CD4-positive, CD25-positive, alpha-beta regulatory T cell (primary cell): ENCODE measurements at regions not wholly inside any gene's neighbourhood (a gene's known extent, or its start where the extent isn't known, plus 50 kb on each side); places are given as distances from the start of the nearest gene placed in this dataset.
"Not testable (repeated sequence)": the region's sequence is repeated elsewhere in the genome, so short reads cannot be mapped to it uniquely, and the experiment has no call there.

ENCODE experiments used
- ATAC-seq, 2 donors: fragments of 150-1000 bp; cut with Tn5 transposase; one replicate each; pipeline ENCODE4 v1.10.0; 2021; ENCODE audit warnings: low read depth in 2 of 2, moderate number of reproducible peaks in 2 of 2, moderate library complexity in 1 of 2
- DNase-seq, 3 donors: peaks; one replicate each; pipeline versions ENCODE4 v3.0.0 to v3.0.0-alpha.2; 2012 to 2022; ENCODE audit warnings: mixed read lengths in 1 of 3
- H3K27ac ChIP-seq: one replicate; pipeline ENCODE4 v1.7.0; 2013; ENCODE audit warnings: mild to moderate bottlenecking, low read length; ENCODE audit not compliant: insufficient read depth, poor library complexity, severe bottlenecking
- H3K27me3 ChIP-seq: one replicate; pipeline ENCODE4 v1.7.0; 2013; ENCODE audit warnings: low read length; ENCODE audit not compliant: control insufficient read depth, insufficient read depth
- H3K36me3 ChIP-seq: one replicate; pipeline ENCODE4 v1.7.0; 2013; ENCODE audit warnings: mild to moderate bottlenecking, low read length, moderate library complexity; ENCODE audit not compliant: control insufficient read depth, insufficient read depth
- H3K4me1 ChIP-seq: 2 replicates; pipeline ENCODE4 v1.7.0; 2013; ENCODE audit warnings: mild to moderate bottlenecking, low read length; ENCODE audit not compliant: insufficient read depth, control insufficient read depth, poor library complexity, severe bottlenecking
- H3K4me3 ChIP-seq: one replicate; pipeline ENCODE4 v1.7.0; 2013; ENCODE audit warnings: low read depth, mild to moderate bottlenecking, low read length, moderate library complexity
- H3K9me3 ChIP-seq, 2 experiments: 1 replicate in 1 of 2; 2 replicates in 1 of 2; pipeline ENCODE4 v1.7.0; 2013; ENCODE audit warnings: low read length in 2 of 2, mild to moderate bottlenecking in 1 of 2, moderate library complexity in 1 of 2; ENCODE audit not compliant: control insufficient read depth in 2 of 2
- H3K27ac Mint-ChIP-seq, 3 donors: one replicate each; pipeline ENCODE4 v1.8.0; 2020 to 2022; ENCODE audit warnings: mild to moderate bottlenecking in 3 of 3, mixed read lengths in 3 of 3, moderate library complexity in 2 of 3
- H3K27me3 Mint-ChIP-seq: one replicate; pipeline ENCODE4 v1.8.0; 2022; ENCODE audit warnings: mild to moderate bottlenecking, mixed read lengths
- H3K36me3 Mint-ChIP-seq: one replicate; pipeline ENCODE4 v1.8.0; 2020; ENCODE audit warnings: mixed read lengths
- H3K4me1 Mint-ChIP-seq, 4 donors: one replicate each; pipeline ENCODE4 v1.8.0; 2020 to 2022; ENCODE audit warnings: mixed read lengths in 4 of 4, mild to moderate bottlenecking in 1 of 4
- H3K4me3 Mint-ChIP-seq, 4 donors: one replicate each; pipeline ENCODE4 v1.8.0; 2020 to 2022; ENCODE audit warnings: mild to moderate bottlenecking in 4 of 4, mixed read lengths in 4 of 4, moderate library complexity in 3 of 4
- H3K9me3 Mint-ChIP-seq, 7 donors: one replicate each; pipeline ENCODE4 v1.8.0; 2020 to 2022; ENCODE audit warnings: mixed read lengths in 7 of 7, mild to moderate bottlenecking in 3 of 7, moderate library complexity in 2 of 7

GRCh38 chr10:121400507-121400906 lies 197.7 kb downstream of the FGFR2 start:
- H3K4me1 Mint-ChIP-seq, H3K4me1 ChIP-seq, H3K27ac Mint-ChIP-seq, ATAC-seq, H3K27ac ChIP-seq, H3K36me3 Mint-ChIP-seq, H3K27me3 Mint-ChIP-seq, H3K4me3 ChIP-seq, H3K36me3 ChIP-seq, H3K4me3 Mint-ChIP-seq, H3K27me3 ChIP-seq, H3K9me3 ChIP-seq, H3K9me3 Mint-ChIP-seq, DNase-seq: not testable (repeated sequence)

- Histone ChIP-seq H3K9me3 (no peaks in the 10 kb centered on the region), H3K4me1 (no peaks in the 10 kb centered on the region), H3K36me3 (no peaks in the 10 kb centered on the region), H3K27ac (no peak overlapping the region), H3K4me3 (no peak overlapping the region), H3K27me3 (no peaks in the 10 kb centered on the region)
- Mint-ChIP-seq H3K4me3 (no peak overlapping the region), H3K4me1 (no peaks in the 10 kb centered on the region), H3K27me3 (no peaks in the 10 kb centered on the region), H3K9me3 (peaks cover 0 to 5% (median 0%) of the 10 kb centered on the region in 7 donors), H3K27ac (no peak overlapping the region), H3K36me3 (no peaks in the 10 kb centered on the region)
- no peak for DNase-seq
- no peak for ATAC-seq
Measured at GRCh38 chr10:121403527-121403926, 194.7 kb downstream of the FGFR2 start.

GRCh38 chr10:121404611-121405010 lies 193.6 kb downstream of the FGFR2 start:
- no peaks in the 10 kb centered on the region for H3K9me3 ChIP-seq
- no peak for DNase-seq
- H3K4me1 ChIP-seq, result no peaks in the 10 kb centered on the region
- Mint-ChIP-seq H3K4me1 (no peaks in the 10 kb centered on the region), H3K9me3 (peaks cover 0 to 5% (median 0%) of the 10 kb centered on the region in 7 donors), H3K4me3 (no peak overlapping the region), H3K27me3 (no peaks in the 10 kb centered on the region), H3K27ac (no peak overlapping the region), H3K36me3 (no peaks in the 10 kb centered on the region)
- H3K27ac ChIP-seq, result no peak overlapping the region
- no peaks in the 10 kb centered on the region for H3K27me3 ChIP-seq
- ATAC-seq, result no peak
- no peak overlapping the region for H3K4me3 ChIP-seq
- H3K36me3 ChIP-seq, result no peaks in the 10 kb centered on the region

GRCh38 chr10:121405096-121405495 lies 193.1 kb downstream of the FGFR2 start:
- H3K36me3 ChIP-seq, result no peaks in the 10 kb centered on the region
- DNase-seq (no peak), ATAC-seq (no peak)
- H3K27me3 ChIP-seq, result no peaks in the 10 kb centered on the region
- no peaks in the 10 kb centered on the region for H3K9me3 ChIP-seq
- no peak overlapping the region for H3K27ac ChIP-seq
- H3K4me3 ChIP-seq, result no peak overlapping the region
- Mint-ChIP-seq H3K4me3 (no peak overlapping the region), H3K27ac (no peak overlapping the region), H3K36me3 (no peaks in the 10 kb centered on the region), H3K4me1 (no peaks in the 10 kb centered on the region), H3K9me3 (peaks cover 0 to 5% (median 0%) of the 10 kb centered on the region in 7 donors), H3K27me3 (no peaks in the 10 kb centered on the region)
- H3K4me1 ChIP-seq, result no peaks in the 10 kb centered on the region

GRCh38 chr10:121405549-121405948 lies 192.7 kb downstream of the FGFR2 start:
- no peak overlapping the region for H3K4me3 Mint-ChIP-seq
- no peaks in the 10 kb centered on the region for H3K27me3 Mint-ChIP-seq
- ATAC-seq (no peak), DNase-seq (no peak)
- H3K36me3 Mint-ChIP-seq, result no peaks in the 10 kb centered on the region
- Histone ChIP-seq H3K27me3 (no peaks in the 10 kb centered on the region), H3K4me1 (no peaks in the 10 kb centered on the region), H3K9me3 (no peaks in the 10 kb centered on the region), H3K36me3 (no peaks in the 10 kb centered on the region), H3K27ac (no peak overlapping the region), H3K4me3 (no peak overlapping the region)
- no peaks in the 10 kb centered on the region for H3K4me1 Mint-ChIP-seq
- peaks cover 0 to 5% (median 0%) of the 10 kb centered on the region in 7 donors for H3K9me3 Mint-ChIP-seq
- no peak overlapping the region for H3K27ac Mint-ChIP-seq

- Mint-ChIP-seq H3K27ac (no peak overlapping the region), H3K4me1 (no peaks in the 10 kb centered on the region), H3K9me3 (peaks cover 0 to 5% (median 0%) of the 10 kb centered on the region in 7 donors), H3K36me3 (no peaks in the 10 kb centered on the region), H3K4me3 (peak overlapping the region in 1 of 4 donors; percentile 7), H3K27me3 (no peaks in the 10 kb centered on the region)
- no peak overlapping the region for H3K4me3 ChIP-seq
- no peaks in the 10 kb centered on the region for H3K4me1 ChIP-seq
- no peaks in the 10 kb centered on the region for H3K36me3 ChIP-seq
- no peak overlapping the region for H3K27ac ChIP-seq
- no peaks in the 10 kb centered on the region for H3K9me3 ChIP-seq
- no peak for ATAC-seq
- no peaks in the 10 kb centered on the region for H3K27me3 ChIP-seq
- DNase-seq, result no peak
Measured at GRCh38 chr10:121405953-121406352, 192.3 kb downstream of the FGFR2 start.

GRCh38 chr10:121406823-121407545 lies 191.3 kb downstream of the FGFR2 start:
- Mint-ChIP-seq H3K27me3 (no peaks in the 10 kb centered on the region), H3K36me3 (no peaks in the 10 kb centered on the region), H3K4me3 (no peak overlapping the region), H3K9me3 (peaks cover 0 to 7% (median 0%) of the 10 kb centered on the region in 7 donors), H3K4me1 (no peaks in the 10 kb centered on the region), H3K27ac (no peak overlapping the region)
- Histone ChIP-seq H3K4me3 (no peak overlapping the region), H3K27me3 (no peaks in the 10 kb centered on the region), H3K36me3 (no peaks in the 10 kb centered on the region), H3K27ac (no peak overlapping the region), H3K9me3 (no peaks in the 10 kb centered on the region), H3K4me1 (no peaks in the 10 kb centered on the region)
- no peak for DNase-seq
- no peak for ATAC-seq

- no peak overlapping the region for H3K27ac ChIP-seq
- H3K9me3 Mint-ChIP-seq, result peaks cover 0 to 4% (median 0%) of the 10 kb centered on the region in 7 donors
- ATAC-seq, result no peak
- no peak overlapping the region for H3K27ac Mint-ChIP-seq
- H3K9me3 ChIP-seq, result no peaks in the 10 kb centered on the region
- no peak overlapping the region for H3K4me3 Mint-ChIP-seq
- no peak for DNase-seq
- H3K4me1 ChIP-seq, result no peaks in the 10 kb centered on the region
- H3K27me3 ChIP-seq, result no peaks in the 10 kb centered on the region
- H3K4me3 ChIP-seq, result no peak overlapping the region
- no peaks in the 10 kb centered on the region for H3K4me1 Mint-ChIP-seq
- no peaks in the 10 kb centered on the region for H3K27me3 Mint-ChIP-seq
- no peaks in the 10 kb centered on the region for H3K36me3 Mint-ChIP-seq
- no peaks in the 10 kb centered on the region for H3K36me3 ChIP-seq
Measured at GRCh38 chr10:121409466-121410104, 188.7 kb downstream of the FGFR2 start.
